ENCODE measurements at regions not wholly inside any gene's neighbourhood (a gene's known extent, or its start where the extent isn't known, plus 50 kb on each side); places are given as distances from the start of the nearest gene placed in this dataset.
A peak's percentile ranks its signal among the peaks of the same experiment; 100 is the strongest.

GRCh38 chr6:156336089-156336488 lies 441.1 kb upstream of the ARID1B start:
- Histone ChIP-seq H3K9me3 (ENCODE audit: severe bottlenecking) (peaks cover 5% of the 10 kb centered on the region), H3K4me3 (ENCODE audit: low read depth, low read length) (no peak overlapping the region), H3K27me3 (ENCODE audit: insufficient read depth, low read depth, severe bottlenecking) (no peaks in the 10 kb centered on the region), H3K36me3 (no peaks in the 10 kb centered on the region), H3K27ac (no peak overlapping the region)
- no peak for TF ChIP-seq CTCF (IDR thresholded peaks at IDR 0.05; ENCODE audit: low read depth, low read length)
- peak; percentile 12 for DNase-seq

- no peak for DNase-seq
- TF ChIP-seq CTCF (IDR thresholded peaks at IDR 0.05; ENCODE audit: low read depth, low read length) = no peak
- H3K36me3 ChIP-seq = no peaks in the 10 kb centered on the region
- H3K4me3 ChIP-seq (ENCODE audit: low read depth, low read length) = no peak overlapping the region
- H3K9me3 ChIP-seq (ENCODE audit: severe bottlenecking) = peaks cover 5% of the 10 kb centered on the region
- H3K27me3 ChIP-seq (ENCODE audit: insufficient read depth, low read depth, severe bottlenecking) = no peaks in the 10 kb centered on the region
- no peak overlapping the region for H3K27ac ChIP-seq
Observed at GRCh38 chr6:156334966-156335365, 442.2 kb upstream of the ARID1B start.

DNA sequence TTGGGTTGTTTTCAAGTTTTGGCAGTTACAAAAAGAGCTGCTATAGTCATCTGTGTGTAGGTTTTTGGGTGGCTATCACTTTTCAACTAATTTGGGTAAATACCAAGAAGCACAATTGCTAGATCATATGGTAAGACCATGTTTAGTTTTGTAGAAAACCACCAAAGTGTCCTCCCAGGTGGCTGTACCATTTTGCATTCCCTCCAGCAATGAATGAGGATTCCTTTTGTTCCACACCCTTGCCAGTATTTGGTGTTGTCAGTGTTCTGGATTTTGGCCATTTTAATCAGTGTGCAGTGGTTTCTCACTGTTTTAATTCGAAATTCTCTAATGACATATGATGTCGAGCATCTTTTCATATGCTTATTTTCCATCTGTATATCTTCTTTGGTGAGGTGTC lies 457.5 kb upstream of the ARID1B start:
- no peak for DNase-seq
- no peaks in the 10 kb centered on the region for H3K27me3 ChIP-seq (ENCODE audit: insufficient read depth, low read depth, severe bottlenecking)
- H3K9me3 ChIP-seq (ENCODE audit: severe bottlenecking) = no peaks in the 10 kb centered on the region
- H3K27ac ChIP-seq = no peak overlapping the region
- TF ChIP-seq CTCF (IDR thresholded peaks at IDR 0.05; ENCODE audit: low read depth, low read length) = no peak
- H3K36me3 ChIP-seq = no peaks in the 10 kb centered on the region
- no peak overlapping the region for H3K4me3 ChIP-seq (ENCODE audit: low read depth, low read length)

DNA sequence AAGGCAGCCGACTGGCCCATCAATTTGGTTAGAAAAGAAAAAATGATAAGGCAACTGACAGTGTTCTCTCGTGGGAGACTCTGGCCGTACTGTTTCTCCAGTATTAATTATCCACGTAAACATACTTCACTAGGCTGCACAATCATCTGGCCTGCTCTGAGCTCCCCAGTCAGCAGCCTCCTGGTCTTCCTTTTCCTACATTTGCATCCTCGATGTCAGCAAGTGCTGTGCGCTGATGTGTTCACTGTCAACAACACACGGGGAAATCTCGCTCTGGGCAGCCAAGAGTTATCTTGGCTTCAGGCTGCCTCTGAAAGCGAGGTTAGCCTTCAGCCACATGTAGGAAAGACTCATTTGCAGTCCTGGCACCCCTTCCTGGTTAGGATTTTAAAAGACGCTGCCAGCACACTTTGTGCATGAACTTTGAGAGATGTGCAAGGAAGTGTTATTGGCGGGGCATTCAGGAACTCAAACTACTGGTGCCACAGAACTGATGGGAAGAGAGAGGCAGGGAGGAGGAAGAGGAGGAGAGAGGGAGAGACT lies 460.5 kb upstream of the ARID1B start:
- Histone ChIP-seq H3K27me3 (ENCODE audit: insufficient read depth, low read depth, severe bottlenecking) (no peaks in the 10 kb centered on the region), H3K36me3 (no peaks in the 10 kb centered on the region), H3K4me3 (ENCODE audit: low read depth, low read length) (no peak overlapping the region), H3K27ac (no peak overlapping the region), H3K9me3 (ENCODE audit: severe bottlenecking) (no peaks in the 10 kb centered on the region)
- DNase-seq = no peak
- no peak for TF ChIP-seq CTCF (IDR thresholded peaks at IDR 0.05; ENCODE audit: low read depth, low read length)

DNA sequence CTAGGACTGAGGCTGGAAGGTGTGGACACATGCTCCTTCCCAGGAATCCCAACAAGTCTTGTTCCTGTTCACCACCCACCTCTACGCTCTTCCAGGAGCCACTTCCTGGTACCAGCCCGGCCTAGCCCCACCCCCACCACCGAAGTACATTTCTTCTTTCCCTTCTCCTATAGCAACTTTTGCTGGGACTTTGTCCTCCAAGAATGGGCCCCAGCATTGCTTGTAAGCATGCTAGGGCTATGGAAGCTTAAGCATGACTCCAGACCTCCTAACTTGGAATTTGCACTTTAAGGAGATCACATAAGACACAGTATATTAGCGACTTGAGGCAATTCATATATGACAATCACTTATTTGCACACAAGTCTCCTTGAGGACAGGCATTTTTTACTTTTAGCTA lies 462.0 kb upstream of the ARID1B start:
- no peak for DNase-seq
- Histone ChIP-seq H3K27ac (no peak overlapping the region), H3K27me3 (ENCODE audit: insufficient read depth, low read depth, severe bottlenecking) (no peaks in the 10 kb centered on the region), H3K9me3 (ENCODE audit: severe bottlenecking) (no peaks in the 10 kb centered on the region), H3K36me3 (no peaks in the 10 kb centered on the region), H3K4me3 (ENCODE audit: low read depth, low read length) (no peak overlapping the region)
- no peak for TF ChIP-seq CTCF (IDR thresholded peaks at IDR 0.05; ENCODE audit: low read depth, low read length)

GRCh38 chr6:156313037-156313436 lies 464.1 kb upstream of the ARID1B start:
- Histone ChIP-seq H3K27ac (no peak overlapping the region), H3K9me3 (ENCODE audit: severe bottlenecking) (no peaks in the 10 kb centered on the region), H3K4me3 (ENCODE audit: low read depth, low read length) (no peak overlapping the region), H3K27me3 (ENCODE audit: insufficient read depth, low read depth, severe bottlenecking) (no peaks in the 10 kb centered on the region), H3K36me3 (no peaks in the 10 kb centered on the region)
- TF ChIP-seq CTCF (IDR thresholded peaks at IDR 0.05; ENCODE audit: low read depth, low read length) = no peak
- no peak for DNase-seq

All from WERI-Rb-1 (cell line).